NCI-H2107 treated with DMSO at 0.1 percent for 48 hours (cell line): ENCODE measurements at regions not wholly inside any gene's neighbourhood (a gene's known extent, or its start where the extent isn't known, plus 50 kb on each side); places are given as distances from the start of the nearest gene placed in this dataset.

Experiments used
- DNase-seq: peaks from one replicate; lab custom pipeline; 2025; ENCODE audit not compliant: unreplicated experiment; lab: John Stamatoyannopoulos, UW

- DNase-seq = no peak
Observed at GRCh38 chr2:103734911-103735310, 973.1 kb downstream of the TMEM182 start.

GRCh38 chr2:103738108-103738507, 976.3 kb downstream of the TMEM182 start:
- DNase-seq = no peak

GRCh38 chr2:103738606-103739005, 976.8 kb downstream of the TMEM182 start:
- no peak for DNase-seq

DNA sequence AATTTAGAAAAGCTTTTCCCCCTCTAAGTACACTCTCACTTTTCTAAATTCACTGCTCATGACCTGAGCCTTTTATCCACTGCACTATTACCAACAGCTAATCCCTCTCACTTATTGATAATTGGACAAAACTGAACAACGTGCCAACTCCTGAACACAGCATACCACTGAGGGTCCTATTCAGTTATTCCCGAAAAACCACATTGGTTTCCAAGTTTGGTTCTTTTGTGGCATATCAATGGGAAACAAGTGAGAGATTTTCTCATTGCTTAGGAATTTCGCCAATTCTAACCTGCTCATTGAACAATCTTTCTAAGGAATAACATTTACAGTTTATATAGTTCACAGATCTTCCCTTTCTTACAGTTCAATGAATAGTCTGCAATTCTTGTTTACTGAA, 977.4 kb downstream of the TMEM182 start:
- DNase-seq = no peak

GRCh38 chr2:103739921-103740320, 978.1 kb downstream of the TMEM182 start:
- DNase-seq = no peak

GRCh38 chr2:103740631-103741030, 978.8 kb downstream of the TMEM182 start:
- no peak for DNase-seq

DNA sequence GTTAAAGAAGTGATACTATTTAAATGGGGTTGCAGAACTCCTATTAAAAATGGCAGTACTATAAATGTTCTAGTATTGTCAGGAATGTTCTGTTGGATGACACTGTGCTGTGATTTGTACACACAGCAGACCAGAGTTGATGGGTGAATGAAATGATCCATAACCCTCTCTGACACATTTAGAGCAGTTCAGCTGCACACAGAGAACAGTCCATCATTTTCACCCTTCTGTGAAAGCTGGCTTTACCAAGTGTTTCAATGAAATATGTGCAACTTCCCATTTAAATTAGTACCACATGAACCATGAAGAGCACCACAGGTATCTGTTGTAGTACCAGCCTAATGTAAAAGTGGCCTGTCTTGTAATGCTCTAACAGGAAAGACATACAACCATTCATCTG, 981.4 kb downstream of the TMEM182 start:
- DNase-seq = no peak

DNA sequence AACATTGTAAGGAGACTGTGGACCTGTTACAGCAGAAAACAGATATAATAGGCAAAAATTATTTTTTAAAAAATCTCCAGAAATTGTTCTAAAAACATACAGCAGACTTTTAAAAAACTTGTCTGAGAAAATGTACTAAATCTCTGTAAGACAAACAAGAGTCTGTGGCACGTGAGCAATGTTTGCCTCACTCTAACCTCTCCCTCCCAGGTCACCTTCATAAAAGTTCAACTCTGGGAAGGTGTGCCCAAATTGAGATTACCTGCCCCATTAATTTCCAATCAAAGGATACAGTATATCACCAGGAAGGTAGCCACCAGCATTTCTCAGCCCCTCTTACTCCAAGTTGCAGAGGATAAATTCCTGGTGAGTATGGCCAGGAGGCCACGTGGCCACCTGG, 992.7 kb downstream of the TMEM182 start:
- no peak for DNase-seq

DNA sequence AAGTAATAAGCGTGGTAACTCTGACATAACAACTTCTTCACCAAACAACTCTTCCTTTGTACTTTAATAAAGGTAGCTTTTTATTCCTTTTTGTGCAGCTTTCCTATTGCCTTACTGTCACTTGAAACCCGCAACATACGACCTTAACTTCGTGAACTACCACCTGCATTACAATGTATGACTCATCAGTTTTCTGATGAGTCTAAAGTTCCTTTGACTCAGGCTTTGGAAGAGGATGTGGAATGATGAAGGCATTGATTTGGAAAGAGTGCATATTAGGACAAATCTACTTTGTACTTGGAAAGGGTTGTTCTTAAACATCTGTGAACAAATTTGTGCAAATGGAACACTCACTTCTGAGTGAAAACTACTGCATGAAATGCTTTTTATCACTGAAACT, 1012.1 kb downstream of the TMEM182 start:
- no peak for DNase-seq

GRCh38 chr2:103780088-103780702, 1018.4 kb downstream of the TMEM182 start:
- no peak for DNase-seq

DNA sequence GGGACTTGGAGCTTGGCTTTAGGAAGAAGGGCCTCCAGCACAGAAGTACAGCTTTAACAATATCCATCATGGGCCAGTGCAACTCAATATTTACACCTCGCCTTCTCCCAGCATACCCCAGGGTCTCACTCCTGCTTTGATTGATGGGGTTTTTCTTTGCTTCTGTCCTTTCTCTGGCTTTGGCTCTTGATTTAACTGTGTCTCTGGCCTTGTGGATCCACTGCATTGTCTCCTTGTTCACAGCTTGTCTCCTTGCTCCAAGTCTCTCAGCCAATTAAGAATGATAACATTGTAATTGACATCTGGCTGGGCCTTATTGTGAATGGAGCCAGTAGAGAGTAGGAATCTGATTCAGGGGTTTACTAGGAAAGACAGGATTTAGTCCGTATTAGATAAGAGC, 1019.5 kb downstream of the TMEM182 start:
- no peak for DNase-seq

- no peak for DNase-seq
Observed at GRCh38 chr2:103784261-103784660, 1022.4 kb downstream of the TMEM182 start.

DNA sequence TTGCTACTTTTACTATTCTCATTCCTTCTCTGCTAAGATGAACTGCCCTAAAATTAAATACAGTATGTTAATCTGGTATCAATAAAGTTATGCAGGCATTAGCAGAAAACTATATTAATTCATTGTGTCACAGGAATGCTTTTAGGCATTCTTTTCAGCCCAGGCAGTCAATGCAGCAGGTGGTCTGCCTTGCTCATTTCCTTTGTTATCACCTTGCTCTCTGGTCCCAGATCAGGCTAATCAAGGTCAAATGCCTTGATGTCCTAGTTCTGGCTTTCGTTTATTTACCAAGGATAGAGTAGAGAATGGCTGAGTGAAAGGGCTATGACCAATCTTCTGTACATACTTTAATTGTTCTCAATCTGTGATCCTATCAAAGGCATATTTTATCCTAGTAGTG, 1023.6 kb downstream of the TMEM182 start:
- no peak for DNase-seq

GRCh38 chr2:103785956-103786355, 1024.1 kb downstream of the TMEM182 start:
- no peak for DNase-seq

GRCh38 chr2:103788389-103788788, 1026.6 kb downstream of the TMEM182 start:
- DNase-seq = no peak

DNA sequence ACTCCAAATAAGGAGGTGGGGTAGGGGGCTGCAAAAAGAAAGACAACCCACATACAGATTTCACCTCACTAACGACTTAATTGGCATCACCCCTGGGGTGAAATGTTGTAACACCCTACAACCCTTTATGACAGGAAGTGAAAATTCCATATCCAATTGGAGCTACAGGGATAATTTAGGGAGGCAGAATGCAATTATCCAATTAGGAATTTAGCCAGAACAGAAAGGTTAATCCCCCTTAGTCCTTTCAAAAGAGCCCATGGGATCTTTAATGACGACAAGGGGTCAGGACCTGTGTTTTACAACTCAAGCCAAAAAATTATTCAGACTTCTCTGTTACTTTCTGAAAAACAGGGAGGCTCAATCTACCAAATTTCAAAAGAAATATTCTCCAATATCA, 1027.1 kb downstream of the TMEM182 start:
- no peak for DNase-seq

GRCh38 chr2:103789381-103790095, 1027.7 kb downstream of the TMEM182 start:
- no peak for DNase-seq

- no peak for DNase-seq
Observed at GRCh38 chr2:103792042-103792441, 1030.2 kb downstream of the TMEM182 start.

GRCh38 chr2:103798291-103798690, 1036.5 kb downstream of the TMEM182 start:
- DNase-seq = no peak

DNA sequence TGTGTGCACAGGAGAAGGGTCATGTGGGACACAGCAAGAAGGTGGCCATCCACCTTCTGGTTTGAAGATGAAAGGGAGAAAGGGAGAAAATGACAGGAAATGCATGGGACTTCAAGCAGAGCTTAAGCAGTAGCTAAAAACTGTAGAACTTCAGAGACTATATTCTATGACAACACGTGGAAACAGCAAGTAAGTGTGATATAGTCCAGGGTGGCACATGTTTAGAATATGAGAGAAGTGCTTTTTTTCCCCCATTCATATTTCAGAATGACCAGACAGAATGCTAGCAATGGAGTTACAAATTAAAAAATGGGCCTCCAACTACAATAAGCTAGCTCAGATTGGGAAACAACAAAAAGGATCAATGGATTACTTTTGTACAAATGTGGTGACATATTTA, 1042.2 kb downstream of the TMEM182 start:
- DNase-seq = no peak

DNA sequence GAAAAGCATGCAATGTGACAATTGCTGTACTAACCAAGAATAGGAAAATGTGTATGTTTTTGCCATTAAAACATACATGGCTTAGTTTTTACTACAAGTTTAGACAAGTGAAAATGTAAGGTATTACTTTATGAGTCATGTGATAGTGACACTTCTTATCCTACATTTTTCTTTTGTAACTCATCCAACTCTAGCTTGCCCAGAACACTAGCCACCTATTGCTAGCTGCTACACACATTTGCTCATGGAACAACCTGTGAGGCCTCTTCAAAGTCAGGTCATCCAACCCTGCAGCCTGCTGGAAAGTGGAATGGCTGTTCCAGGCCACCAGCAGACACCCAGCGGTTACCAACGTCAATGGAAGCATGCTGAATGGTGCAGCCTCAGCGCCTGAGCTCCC, 1043.9 kb downstream of the TMEM182 start:
- no peak for DNase-seq

- DNase-seq = no peak
Observed at GRCh38 chr2:103808814-103809213, 1045.1 kb upstream of the POU3F3 start.

- no peak for DNase-seq
Observed at GRCh38 chr2:103809415-103809814, 1044.5 kb upstream of the POU3F3 start.
